HG02943 (cell line): ENCODE measurements at regions not wholly inside any gene's neighbourhood (a gene's known extent, or its start where the extent isn't known, plus 50 kb on each side); places are given as distances from the start of the nearest gene placed in this dataset.
"Not testable (repeated sequence)": the region's sequence is repeated elsewhere in the genome, so short reads cannot be mapped to it uniquely, and the experiment has no call there.

Experiments
- ATAC-seq: cut with Tn5 transposase; IDR thresholded peaks from one replicate; pipeline ENCODE4 v1.9.1; 2021; ENCODE audit warnings: mild to moderate bottlenecking, low read depth, moderate library complexity; ENCODE audit not compliant: unreplicated experiment

DNA sequence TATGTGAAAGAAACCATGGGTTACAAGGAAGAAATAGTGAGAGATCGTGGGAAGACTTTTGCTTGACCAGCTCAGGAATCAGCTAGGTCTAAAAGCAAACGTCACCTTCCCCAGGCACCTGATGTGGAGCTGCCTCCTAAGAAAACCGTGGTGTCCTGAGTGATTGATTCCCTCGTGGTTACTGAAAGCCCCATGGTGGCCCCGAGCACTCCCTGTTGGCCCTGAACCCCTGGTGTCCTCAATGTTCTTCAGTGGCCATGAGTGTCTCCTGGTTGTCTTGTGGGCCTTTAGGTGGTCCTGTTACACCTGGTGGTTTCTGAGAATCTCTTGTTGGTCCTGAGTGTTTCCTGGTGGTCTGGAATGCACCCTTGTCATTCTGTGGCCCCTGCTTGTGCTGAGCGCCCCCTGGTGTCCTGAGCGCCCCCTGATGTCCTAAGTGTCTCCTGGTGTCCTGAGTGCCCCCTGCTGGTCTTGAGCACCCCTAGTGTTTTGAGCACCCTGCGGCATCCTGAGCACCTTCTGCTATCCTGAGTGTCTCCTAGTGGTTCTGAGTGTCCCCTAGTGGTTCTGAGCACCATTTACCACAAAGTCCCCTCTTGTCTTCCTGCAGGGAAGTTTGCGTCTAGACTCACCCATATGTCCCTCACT, 518.7 kb downstream of the TMEM121 start:
- no peak for ATAC-seq

- ATAC-seq: no peak
These were observed 525.4 kb downstream of the TMEM121 start for GRCh38 chr14:106051796-106052195.

GRCh38 chr14:106055289-106055688, 528.9 kb downstream of the TMEM121 start:
- no peak for ATAC-seq

DNA sequence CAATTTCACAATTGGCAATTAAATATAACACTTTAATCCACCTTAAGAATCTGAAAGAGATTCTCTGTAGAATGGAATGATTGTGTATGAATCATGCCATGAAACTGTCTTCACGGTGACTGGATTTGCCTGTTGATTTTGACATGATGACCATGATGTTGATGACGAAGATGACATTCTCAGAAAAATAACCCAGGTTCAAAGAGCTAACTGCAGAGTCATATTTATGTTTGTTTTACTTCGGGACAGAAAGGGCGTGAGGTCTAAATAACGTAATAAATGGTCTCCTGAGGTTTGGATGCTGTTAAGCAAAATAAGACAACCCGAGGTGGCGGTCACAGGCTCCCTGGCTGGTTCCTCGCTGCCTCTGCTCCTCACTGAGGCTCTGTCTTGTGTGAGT, 532.0 kb downstream of the TMEM121 start:
- no peak for ATAC-seq

- ATAC-seq: no peak
These were observed 534.0 kb downstream of the TMEM121 start for GRCh38 chr14:106060276-106060975.

GRCh38 chr14:106061877-106062500, 535.6 kb downstream of the TMEM121 start:
- not testable (repeated sequence) for ATAC-seq

DNA sequence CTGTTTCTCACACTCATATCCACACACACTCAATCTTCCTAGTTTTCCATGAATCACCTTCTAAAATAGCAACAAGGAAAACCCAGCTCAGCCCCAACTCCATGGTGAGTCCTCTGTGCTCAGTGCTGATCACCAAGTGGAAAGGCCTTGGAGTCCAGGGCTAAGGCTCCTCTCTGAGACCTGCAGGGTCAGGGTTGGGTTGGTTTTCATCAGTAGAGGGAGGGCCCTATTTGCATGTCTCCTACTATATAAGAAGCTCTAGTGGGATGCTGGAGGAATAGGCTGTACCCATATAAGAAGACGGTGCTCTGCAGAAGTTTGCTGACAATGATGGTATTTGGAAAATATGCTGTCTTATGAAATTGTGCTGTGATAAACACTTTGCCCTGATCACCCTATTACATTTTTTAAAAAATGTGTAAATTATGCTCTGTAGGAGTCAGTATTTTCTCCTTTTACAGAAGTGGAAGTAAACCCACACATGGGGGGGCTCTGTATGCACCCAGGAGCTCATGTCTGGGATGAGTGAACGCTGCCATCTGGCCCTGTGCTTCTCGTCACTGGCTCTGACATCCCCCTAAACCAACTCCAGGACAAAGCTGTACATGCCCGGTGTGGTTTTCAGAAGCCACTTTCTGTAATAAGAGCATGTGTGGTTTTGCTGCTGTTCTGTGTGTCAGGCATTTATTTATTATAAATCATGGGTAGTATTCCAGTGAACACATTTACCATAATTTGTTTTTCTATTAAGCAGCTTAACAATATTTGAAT, 536.3 kb downstream of the TMEM121 start:
- ATAC-seq: no peak

- ATAC-seq: no peak
These were observed 541.6 kb downstream of the TMEM121 start for GRCh38 chr14:106067935-106068334.

- ATAC-seq: no peak
These were observed 543.6 kb downstream of the TMEM121 start for GRCh38 chr14:106069804-106070625.

DNA sequence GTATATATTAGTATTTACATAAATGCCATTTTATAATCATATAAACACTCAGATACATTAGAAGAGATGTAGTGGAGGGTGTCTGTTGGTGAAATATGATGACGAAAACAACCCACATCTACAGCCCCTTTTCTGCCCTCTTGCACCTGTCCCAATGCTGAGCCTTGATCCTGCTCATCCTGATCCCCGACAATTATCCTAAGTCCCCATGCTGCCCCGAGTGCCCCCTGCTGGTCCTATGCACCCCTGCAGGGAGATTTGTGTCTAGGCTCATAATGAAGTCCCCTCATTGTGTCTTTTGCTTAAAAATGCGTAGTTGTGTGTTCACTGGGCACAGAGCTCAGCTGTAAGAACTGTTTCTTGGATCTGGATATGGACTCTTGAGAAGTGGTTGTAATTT, 554.5 kb downstream of the TMEM121 start:
- no peak for ATAC-seq

DNA sequence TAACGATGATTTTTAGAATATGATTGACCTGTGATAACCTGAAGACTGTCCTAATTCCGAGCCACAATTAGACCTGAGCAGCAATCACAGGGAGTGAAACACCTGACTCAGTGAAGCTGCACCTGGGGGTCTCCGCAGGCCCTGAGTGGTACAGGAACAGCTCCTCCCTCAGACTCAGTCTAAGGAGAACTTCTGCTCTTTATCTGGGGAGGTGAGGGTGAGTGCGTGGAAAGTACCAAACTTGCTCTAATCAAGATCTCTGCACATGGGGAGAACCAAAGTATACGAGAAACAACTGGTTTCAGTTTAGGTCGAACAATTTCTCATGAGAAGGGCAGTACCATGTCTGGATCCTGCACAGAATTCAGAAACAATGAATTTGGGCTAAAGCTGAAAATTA, 555.3 kb downstream of the TMEM121 start:
- not testable (repeated sequence) for ATAC-seq

- no peak for ATAC-seq
These were observed 556.7 kb downstream of the TMEM121 start for GRCh38 chr14:106083082-106083481.

GRCh38 chr14:106087837-106088236, 561.5 kb downstream of the TMEM121 start:
- ATAC-seq: no peak

DNA sequence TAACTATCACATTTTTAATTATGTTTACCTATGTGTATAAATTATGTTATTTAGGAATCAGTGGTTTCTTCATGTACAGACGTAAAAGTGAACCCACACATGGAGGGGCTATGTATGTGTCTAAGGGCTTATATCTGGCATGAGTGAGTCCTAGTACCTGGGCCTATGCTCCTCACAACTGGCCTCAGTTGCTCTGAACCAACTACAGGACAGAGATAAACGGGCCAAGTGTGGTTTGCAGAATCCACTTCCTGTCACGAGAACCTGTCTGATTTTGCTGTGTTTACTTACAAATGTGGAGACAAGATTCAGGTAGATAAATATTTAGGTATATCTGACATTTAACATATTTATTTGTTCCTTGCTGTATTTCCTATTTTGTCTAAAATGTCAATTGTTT, 562.5 kb downstream of the TMEM121 start:
- not testable (repeated sequence) for ATAC-seq

DNA sequence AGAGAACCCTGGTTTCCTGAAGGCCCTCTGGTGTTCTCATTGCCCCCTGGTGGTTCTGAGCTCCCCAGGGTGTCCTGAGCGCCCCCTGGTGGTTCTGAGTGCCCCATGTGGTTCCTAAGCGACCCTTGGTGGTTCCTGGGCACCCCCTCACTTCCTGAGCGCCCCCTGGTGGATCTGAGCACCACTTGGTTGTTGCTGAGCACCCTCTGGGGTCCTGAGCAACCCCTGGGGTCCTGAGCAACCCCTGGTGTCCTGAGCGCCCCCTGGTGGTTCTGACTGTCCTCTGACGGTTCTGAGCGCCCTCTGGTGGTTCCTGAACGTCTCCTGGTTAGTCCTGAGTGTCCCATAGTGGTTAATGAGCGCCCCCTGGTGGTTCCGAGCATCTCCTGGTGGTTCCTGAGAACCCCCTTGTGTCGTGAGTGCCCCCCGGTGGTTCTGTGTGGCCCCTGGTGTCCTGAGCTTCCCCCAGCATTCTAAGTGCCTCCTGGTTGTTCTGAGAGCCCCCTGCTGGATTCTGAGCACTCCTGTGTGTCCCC, 568.3 kb downstream of the TMEM121 start:
- ATAC-seq: no peak

DNA sequence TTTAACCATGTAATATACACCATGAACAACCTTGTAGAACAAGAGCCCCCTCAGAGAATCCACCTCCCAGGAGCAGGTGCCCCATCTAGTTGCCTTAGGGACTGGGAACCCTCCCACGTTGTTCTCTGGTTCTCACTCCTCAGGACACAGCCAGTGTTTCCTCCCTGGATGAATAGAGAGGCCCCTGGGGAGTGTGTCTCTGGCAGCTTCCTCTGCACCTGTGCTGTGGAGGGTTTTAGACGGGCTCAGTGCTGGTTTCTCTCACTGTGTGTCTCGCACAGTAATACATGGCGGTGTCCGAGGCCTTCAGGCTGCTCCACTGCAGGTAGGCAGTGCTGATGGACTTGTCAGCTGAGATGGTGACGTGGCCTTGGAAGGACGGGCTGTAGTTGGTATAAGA, 581.3 kb downstream of the TMEM121 start:
- no peak for ATAC-seq

DNA sequence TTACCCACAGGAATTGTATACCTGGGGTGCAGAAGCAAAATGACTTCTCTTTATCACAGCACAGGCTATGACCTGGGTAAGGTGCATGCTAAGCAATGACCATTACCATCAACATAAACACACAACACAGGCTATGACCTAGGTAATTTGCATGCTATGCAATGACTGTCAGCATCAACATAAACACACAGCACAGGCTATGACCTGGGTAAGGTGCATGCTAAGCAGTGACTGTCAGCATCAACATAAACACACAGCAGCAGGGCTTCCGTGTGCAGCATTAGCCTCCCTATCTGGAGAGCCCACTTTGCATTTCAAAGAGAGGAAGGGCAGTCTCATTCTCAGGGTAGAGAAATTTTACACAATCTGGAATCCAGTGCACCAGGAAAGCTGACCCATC, 583.0 kb downstream of the TMEM121 start:
- ATAC-seq: no peak

- ATAC-seq: no peak
These were observed 589.0 kb downstream of the TMEM121 start for GRCh38 chr14:106115401-106115800.

DNA sequence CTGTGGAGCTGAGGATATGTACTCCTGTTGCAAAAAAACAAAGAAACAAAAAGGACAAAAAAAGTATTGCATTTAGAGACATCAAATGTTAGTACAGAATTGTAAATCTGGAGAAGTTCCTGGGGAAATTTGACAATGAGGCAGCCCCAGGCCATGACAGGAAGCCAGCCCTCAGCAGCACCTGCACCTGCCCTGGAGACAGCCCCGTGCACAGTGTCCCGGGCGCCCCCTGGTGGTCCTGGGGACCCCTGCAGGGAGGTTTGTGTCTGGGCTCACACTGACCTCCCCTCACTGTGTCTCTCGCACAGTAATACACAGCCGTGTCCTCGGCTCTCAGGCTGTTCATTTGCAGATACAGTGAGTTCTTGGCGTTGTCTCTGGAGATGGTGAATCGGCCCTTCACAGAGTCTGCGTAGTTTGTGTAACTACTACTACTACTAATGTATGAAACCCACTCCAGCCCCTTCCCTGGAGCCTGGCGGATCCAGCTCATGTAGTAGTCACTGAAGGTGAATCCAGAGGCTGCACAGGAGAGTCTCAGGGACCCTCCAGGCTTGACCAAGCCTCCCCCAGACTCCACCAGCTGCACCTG, 590.1 kb downstream of the TMEM121 start:
- ATAC-seq: not testable (repeated sequence)

DNA sequence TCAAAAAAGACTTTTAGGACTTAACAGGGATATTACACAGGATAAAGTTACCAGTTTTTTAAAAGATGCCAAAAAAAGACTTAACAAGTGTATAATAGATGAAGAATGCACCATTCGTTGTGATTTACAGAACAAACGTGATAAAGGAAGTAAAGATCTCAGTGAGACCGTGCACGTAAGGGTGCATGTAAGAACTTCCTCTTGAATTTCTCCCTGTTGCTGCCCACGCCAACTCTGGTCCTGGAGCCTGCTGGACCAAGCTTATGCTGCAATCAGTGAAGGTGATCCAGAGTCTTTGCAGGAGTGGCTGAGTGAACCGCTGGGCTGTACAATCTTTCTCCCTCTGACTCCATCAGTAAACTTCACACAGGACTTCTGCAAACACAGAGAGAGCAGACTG, 593.7 kb downstream of the TMEM121 start:
- no peak for ATAC-seq
